Mucosa of rectum (tissue), 2 donors: ENCODE measurements at regions not wholly inside any gene's neighbourhood (a gene's known extent, or its start where the extent isn't known, plus 50 kb on each side); places are given as distances from the start of the nearest gene placed in this dataset.
A peak's percentile ranks its signal among the peaks of the same experiment; 100 is the strongest.
"Not testable (repeated sequence)": the region's sequence is repeated elsewhere in the genome, so short reads cannot be mapped to it uniquely, and the experiment has no call there.

Experiments
- H3K27ac ChIP-seq, 2 donors: one replicate each; pipeline ENCODE4 v1.7.0; 2013; ENCODE audit warnings: inconsistent platforms in 2 of 2, low read depth in 2 of 2, low read length in 2 of 2
- H3K27me3 ChIP-seq, 2 donors: one replicate each; pipeline ENCODE4 v1.7.0; 2013; ENCODE audit warnings: low read length in 2 of 2; ENCODE audit not compliant: control insufficient read depth in 2 of 2, insufficient read depth in 2 of 2
- H3K36me3 ChIP-seq, 2 donors: one replicate each; pipeline ENCODE4 v1.7.0; 2013; ENCODE audit warnings: low read length in 2 of 2; ENCODE audit not compliant: control insufficient read depth in 2 of 2, insufficient read depth in 2 of 2
- H3K4me1 ChIP-seq, 2 donors: one replicate each; pipeline ENCODE4 v1.7.0; 2013; ENCODE audit warnings: low read length in 2 of 2, mild to moderate bottlenecking in 1 of 2; ENCODE audit not compliant: control insufficient read depth in 2 of 2, insufficient read depth in 2 of 2
- H3K4me3 ChIP-seq, 2 donors: one replicate each; pipeline ENCODE4 v1.7.0; 2013; ENCODE audit warnings: low read length in 2 of 2
- H3K9ac ChIP-seq, 2 donors: one replicate each; pipeline ENCODE4 v1.7.0; 2013; ENCODE audit warnings: low read length in 2 of 2, low read depth in 1 of 2, mild to moderate bottlenecking in 1 of 2
- H3K9me3 ChIP-seq, 2 donors: one replicate each; pipeline ENCODE4 v1.7.0; 2013; ENCODE audit warnings: low read length in 2 of 2; ENCODE audit not compliant: control insufficient read depth in 2 of 2
- donor health status: healthy.
- donor health status: Normal muscosa, but diverticular disease.

GRCh38 chr13:79974935-79975650, 365.8 kb downstream of the SPRY2 start:
- H3K27ac ChIP-seq: peak overlapping the region in 1 of 2 donors; percentile 55

GRCh38 chr13:79973533-79973963, 367.4 kb downstream of the SPRY2 start:
- Histone ChIP-seq H3K4me3 (no peak overlapping the region), H3K9me3 (peaks cover 0 to 7% of the 10 kb centered on the region in 2 donors), H3K27me3 (no peaks in the 10 kb centered on the region), H3K4me1 (peaks cover 3 to 13% of the 10 kb centered on the region in 2 donors), H3K36me3 (no peaks in the 10 kb centered on the region), H3K9ac (no peak overlapping the region), H3K27ac (no peak overlapping the region)

More at GRCh38 chr13:79974935-79975650, 365.8 kb downstream of the SPRY2 start:
- peaks cover 3 to 13% of the 10 kb centered on the region in 2 donors for H3K4me1 ChIP-seq
- H3K4me3 ChIP-seq, H3K9me3 ChIP-seq, H3K9ac ChIP-seq, H3K27me3 ChIP-seq, H3K36me3 ChIP-seq: not testable (repeated sequence)

GRCh38 chr13:79972066-79972569, 368.8 kb downstream of the SPRY2 start:
- Histone ChIP-seq H3K4me3 (no peak overlapping the region), H3K36me3 (no peaks in the 10 kb centered on the region), H3K27me3 (no peaks in the 10 kb centered on the region), H3K9me3 (peaks cover 0 to 7% of the 10 kb centered on the region in 2 donors), H3K27ac (no peak overlapping the region), H3K4me1 (peaks cover 3 to 13% of the 10 kb centered on the region in 2 donors), H3K9ac (no peak overlapping the region)

- Histone ChIP-seq H3K9me3 (no peaks in the 10 kb centered on the region), H3K9ac (no peak overlapping the region), H3K4me1 (no peaks in the 10 kb centered on the region), H3K4me3 (no peak overlapping the region), H3K36me3 (no peaks in the 10 kb centered on the region), H3K27me3 (no peaks in the 10 kb centered on the region), H3K27ac (no peak overlapping the region)
Measured at GRCh38 chr13:79966493-79966895, 374.4 kb downstream of the SPRY2 start.

GRCh38 chr13:79966059-79966458, 374.9 kb downstream of the SPRY2 start:
- H3K36me3 ChIP-seq: no peaks in the 10 kb centered on the region
- H3K4me1 ChIP-seq: no peaks in the 10 kb centered on the region
- H3K4me3 ChIP-seq: no peak overlapping the region
- H3K27me3 ChIP-seq: no peaks in the 10 kb centered on the region
- no peaks in the 10 kb centered on the region for H3K9me3 ChIP-seq
- H3K9ac ChIP-seq: no peak overlapping the region
- no peak overlapping the region for H3K27ac ChIP-seq

GRCh38 chr13:79946556-79946955, 394.4 kb downstream of the SPRY2 start:
- Histone ChIP-seq H3K9ac (no peak overlapping the region), H3K4me3 (no peak overlapping the region), H3K4me1 (no peaks in the 10 kb centered on the region), H3K27me3 (no peaks in the 10 kb centered on the region), H3K9me3 (peaks cover 0 to 3% of the 10 kb centered on the region in 2 donors), H3K27ac (no peak overlapping the region), H3K36me3 (no peaks in the 10 kb centered on the region)

GRCh38 chr13:79943346-79944023, 397.4 kb downstream of the SPRY2 start:
- Histone ChIP-seq H3K9ac (no peak overlapping the region), H3K27me3 (no peaks in the 10 kb centered on the region), H3K36me3 (no peaks in the 10 kb centered on the region), H3K27ac (no peak overlapping the region), H3K9me3 (peaks cover 0 to 3% of the 10 kb centered on the region in 2 donors), H3K4me3 (no peak overlapping the region), H3K4me1 (no peaks in the 10 kb centered on the region)

- no peaks in the 10 kb centered on the region for H3K36me3 ChIP-seq
- H3K9ac ChIP-seq: no peak overlapping the region
- no peaks in the 10 kb centered on the region for H3K27me3 ChIP-seq
- H3K27ac ChIP-seq: no peak overlapping the region
- no peaks in the 10 kb centered on the region for H3K9me3 ChIP-seq
- H3K4me3 ChIP-seq: no peak overlapping the region
- H3K4me1 ChIP-seq: no peaks in the 10 kb centered on the region
Measured at GRCh38 chr13:79941752-79942151, 399.2 kb downstream of the SPRY2 start.

GRCh38 chr13:79939689-79940088, 401.2 kb downstream of the SPRY2 start:
- Histone ChIP-seq H3K27me3 (no peaks in the 10 kb centered on the region), H3K4me3 (no peak overlapping the region), H3K9ac (no peak overlapping the region), H3K27ac (no peak overlapping the region), H3K9me3 (no peaks in the 10 kb centered on the region), H3K36me3 (no peaks in the 10 kb centered on the region), H3K4me1 (no peaks in the 10 kb centered on the region)

GRCh38 chr13:79937771-79938216, 403.1 kb downstream of the SPRY2 start:
- no peak overlapping the region for H3K9ac ChIP-seq

More at GRCh38 chr13:79937771-79938216, 403.1 kb downstream of the SPRY2 start:
- H3K27me3 ChIP-seq: no peaks in the 10 kb centered on the region
- no peak overlapping the region for H3K4me3 ChIP-seq
- H3K9me3 ChIP-seq: no peaks in the 10 kb centered on the region
- no peak overlapping the region for H3K27ac ChIP-seq
- no peaks in the 10 kb centered on the region for H3K4me1 ChIP-seq
- no peaks in the 10 kb centered on the region for H3K36me3 ChIP-seq
